Right lobe of liver (tissue), 4 donors: ENCODE measurements at regions not wholly inside any gene's neighbourhood (a gene's known extent, or its start where the extent isn't known, plus 50 kb on each side); places are given as distances from the start of the nearest gene placed in this dataset.

ENCODE experiments used
- CTCF ChIP-seq, 4 donors: fragments of 200-600 bp in 3 of 4; fragments of 450-650 bp in 1 of 4; IDR thresholded peaks; one replicate each; pipeline versions ENCODE4 v1.5.1 to v1.8.0; 2016 to 2022; ENCODE audit warnings: antibody characterized with exemption in 4 of 4, mild to moderate bottlenecking in 2 of 4
- POLR2A ChIP-seq: fragments of 450-650 bp; IDR thresholded peaks from one replicate; pipeline ENCODE4 v1.6.1; 2017; ENCODE audit warnings: antibody characterized with exemption, mild to moderate bottlenecking
- donor health status: DM: no; HTN: no; CAD: no.
- donor health status: DM: no; HTN: no; CAD: no.
- donor health status: DM: no; HTN: yes; CAD: no.

- TF ChIP-seq CTCF (IDR thresholded peaks at IDR 0.05) (no peak), POLR2A (no peak)
These were observed 58.9 kb upstream of the NXF3 start for GRCh38 chrX:103151799-103152198.
